IMR-90 (cell line): ENCODE measurements at regions not wholly inside any gene's neighbourhood (a gene's known extent, or its start where the extent isn't known, plus 50 kb on each side); places are given as distances from the start of the nearest gene placed in this dataset.

Experiments used
- ATAC-seq: fragments of 200-7000 bp; cut with Tn5 transposase; 2 replicates; pipeline ENCODE4 v1.9.1; 2020; ENCODE audit warnings: low read depth, mild to moderate bottlenecking, moderate library complexity
- BruUV-seq: library from RNA; stranded (reverse); fragments of 400-500 nt; replicated peaks from 2 replicates; lab custom pipeline; 2021; lab: Mats Ljungman, UMichigan
- CTCF ChIA-PET: fragments of 300-600 bp; formaldehyde crosslinking; extraction: SDS; loops from one replicate; lab custom pipeline; 2021; ENCODE audit warnings: antibody characterized with exemption; lab: Yijun Ruan, JAX
- POLR2A ChIA-PET: fragments of 300-600 bp; sonication (Branson Sonifier 250); formaldehyde crosslinking; loops from one replicate; lab custom pipeline; 2022; ENCODE audit warnings: antibody characterized with exemption; ENCODE audit not compliant: unreplicated experiment; lab: Charles Lee
- DNase-seq: peaks from one replicate; pipeline ENCODE4 v3.0.0; 2013
- H2AFZ ChIP-seq: replicated peaks from 2 replicates; pipeline ENCODE3; 2013; ENCODE audit warnings: low read length, mild to moderate bottlenecking; ENCODE audit not compliant: poor library complexity
- H2AK5ac ChIP-seq: 2 replicates; pipeline ENCODE4 v1.6.1; 2013; ENCODE audit warnings: low read depth, low read length, inconsistent platforms
- H2AK9ac ChIP-seq: replicated peaks from 2 replicates; pipeline ENCODE3; 2013; ENCODE audit warnings: mild to moderate bottlenecking, low read depth, low read length, moderate library complexity; ENCODE audit not compliant: poor library complexity
- H2BK120ac ChIP-seq: 2 replicates; pipeline ENCODE4 v1.6.1; 2013; ENCODE audit warnings: low read depth, low read length, inconsistent platforms
- H2BK15ac ChIP-seq: 3 replicates; pipeline ENCODE4 v1.6.1; 2013; ENCODE audit warnings: low read depth, low read length, inconsistent platforms
- H2BK20ac ChIP-seq: 2 replicates; pipeline ENCODE4 v1.6.1; 2013; ENCODE audit warnings: low read depth, mild to moderate bottlenecking, inconsistent platforms, low read length, moderate library complexity
- H2BK5ac ChIP-seq: 2 replicates; pipeline ENCODE4 v1.6.1; 2013; ENCODE audit warnings: mild to moderate bottlenecking, low read depth, low read length, inconsistent platforms; ENCODE audit not compliant: poor library complexity, severe bottlenecking
- H3K14ac ChIP-seq: replicated peaks from 2 replicates; pipeline ENCODE4 v1.6.1; 2013; ENCODE audit warnings: low read depth, low read length, inconsistent platforms
- H3K18ac ChIP-seq: 2 replicates; pipeline ENCODE4 v1.6.1; 2013; ENCODE audit warnings: low read depth, low read length, control low read depth
- H3K23ac ChIP-seq: 2 replicates; pipeline ENCODE4 v1.6.1; 2013; ENCODE audit warnings: low read depth, low read length, inconsistent platforms
- H3K27ac ChIP-seq: 2 replicates; pipeline ENCODE4 v1.5.1; 2013; ENCODE audit warnings: mild to moderate bottlenecking, control low read depth, low read length; ENCODE audit not compliant: insufficient read depth
- H3K27me3 ChIP-seq: 2 replicates; pipeline ENCODE4 v1.6.1; 2013; ENCODE audit warnings: low read length; ENCODE audit not compliant: control insufficient read depth, insufficient read depth
- H3K36me3 ChIP-seq: 2 replicates; pipeline ENCODE4 v1.6.1; 2013; ENCODE audit warnings: low read length, mixed read lengths; ENCODE audit not compliant: control insufficient read depth, insufficient read depth
- H3K4ac ChIP-seq: 2 replicates; pipeline ENCODE4 v1.6.1; 2013; ENCODE audit warnings: low read depth, low read length, inconsistent platforms
- H3K4me1 ChIP-seq: 2 replicates; pipeline ENCODE4 v1.6.1; 2013; ENCODE audit warnings: low read length, mixed read lengths; ENCODE audit not compliant: control insufficient read depth, insufficient read depth
- H3K4me2 ChIP-seq: 2 replicates; pipeline ENCODE4 v1.6.1; 2013; ENCODE audit warnings: low read depth, mild to moderate bottlenecking, control low read depth, low read length, moderate library complexity
- H3K4me3 ChIP-seq: 2 replicates; pipeline ENCODE4 v1.5.1; 2013; ENCODE audit warnings: low read depth, mild to moderate bottlenecking, control low read depth, low read length, moderate library complexity; ENCODE audit not compliant: insufficient read depth
- H3K56ac ChIP-seq: 2 replicates; pipeline ENCODE4 v1.6.1; 2013; ENCODE audit warnings: low read length, inconsistent platforms; ENCODE audit not compliant: insufficient read depth; ENCODE audit errors: extremely low read depth
- H3K79me1 ChIP-seq, 2 experiments: 2 replicates each; pipeline ENCODE4 v1.6.1; 2013; ENCODE audit warnings: low read length in 2 of 2, inconsistent platforms in 1 of 2, low read depth in 1 of 2
- H3K9ac ChIP-seq: 2 replicates; pipeline ENCODE4 v1.6.1; 2013; ENCODE audit warnings: low read depth, low read length, control low read depth
- H3K9me1 ChIP-seq: 2 replicates; pipeline ENCODE4 v1.6.1; 2013; ENCODE audit warnings: low read length, inconsistent platforms; ENCODE audit not compliant: insufficient read depth
- H3K9me3 ChIP-seq: 2 replicates; pipeline ENCODE4 v1.6.1; 2013; ENCODE audit warnings: low read length; ENCODE audit not compliant: control insufficient read depth, insufficient read depth
- H4K20me1 ChIP-seq: 2 replicates; pipeline ENCODE4 v1.6.1; 2013; ENCODE audit warnings: low read length, inconsistent platforms; ENCODE audit not compliant: insufficient read depth
- H4K5ac ChIP-seq: 2 replicates; pipeline ENCODE4 v1.6.1; 2013; ENCODE audit warnings: mild to moderate bottlenecking, low read depth, low read length, control low read depth
- H4K8ac ChIP-seq, 2 experiments: 2 replicates each; pipeline ENCODE4 v1.6.1; 2013; ENCODE audit warnings: low read depth in 2 of 2, low read length in 2 of 2, control low read depth in 1 of 2, inconsistent platforms in 1 of 2
- H4K91ac ChIP-seq: 2 replicates; pipeline ENCODE4 v1.6.1; 2013; ENCODE audit warnings: low read depth, low read length, inconsistent platforms; ENCODE audit not compliant: insufficient read depth
- BHLHE40 ChIP-seq: fragments of 150-350 bp; IDR thresholded peaks from 2 replicates; pipeline ENCODE4 v1.6.1; 2016; ENCODE audit warnings: mild to moderate bottlenecking, low read depth, low read length
- MAZ ChIP-seq: IDR thresholded peaks from 2 replicates; pipeline ENCODE4 v1.6.1; 2012; ENCODE audit warnings: low read depth, mild to moderate bottlenecking, low read length, improper control_type of control experiment, moderate library complexity, borderline replicate concordance
- POLR2A ChIP-seq: IDR thresholded peaks from 2 replicates; pipeline ENCODE4 v1.6.1; 2012; ENCODE audit warnings: mild to moderate bottlenecking, low read depth, low read length
- WGBS, 2 experiments: methylation state at CpG; one replicate each; pipeline versions ENCODE4 v1.1.5 to v1.1.7; 2013; ENCODE audit warnings: missing lambda C conversion rate in 2 of 2; ENCODE audit not compliant: insufficient read length in 1 of 2; ENCODE audit errors: extremely low coverage in 2 of 2; 5-methylcytosine and 5-hydroxymethylcytosine counted together
- dilution Hi-C: fragments of 300-500 bp; cut with HindIII; formaldehyde crosslinking; loops from one replicate; pipeline ENCODE4 v1.14.3; 2018; ENCODE audit warnings: low sequenced_read_pairs; ENCODE audit not compliant: unreplicated experiment
- in situ Hi-C: fragments of 300-500 bp; cut with MboI; formaldehyde crosslinking; loops from 3 replicates; pipeline ENCODE4 v1.14.3; 2019; ENCODE audit warnings: low sequenced_read_pairs, inconsistent platforms, mixed read lengths
- intact Hi-C: fragments of 100-400 bp; cut with micrococcal nuclease; formaldehyde crosslinking; loops from 2 replicates; pipeline ENCODE4 v1.10.0; 2022
- TF ChIP-seq, protein P1 (sequence below): fragments of 150-350 bp; IDR thresholded peaks from 2 replicates; pipeline ENCODE4 v1.6.1; 2017; ENCODE audit warnings: mild to moderate bottlenecking, antibody characterized with exemption, low read length, low read depth
- TF ChIP-seq, protein P2 (sequence below): fragments of 150-350 bp; IDR thresholded peaks from 2 replicates; pipeline ENCODE4 v1.6.1; 2016; ENCODE audit warnings: low read depth, mild to moderate bottlenecking, low read length, moderate library complexity, borderline replicate concordance

- H3K9me3 ChIP-seq, result peaks cover 7% of the 10 kb centered on the region; the same call in 1 of the 2 replicates
- no peak overlapping the region for H2BK15ac ChIP-seq
- TF ChIP-seq MAZ (no peak), POLR2A (no peak), BHLHE40 (no peak)
- TF ChIP-seq, protein P1, sequence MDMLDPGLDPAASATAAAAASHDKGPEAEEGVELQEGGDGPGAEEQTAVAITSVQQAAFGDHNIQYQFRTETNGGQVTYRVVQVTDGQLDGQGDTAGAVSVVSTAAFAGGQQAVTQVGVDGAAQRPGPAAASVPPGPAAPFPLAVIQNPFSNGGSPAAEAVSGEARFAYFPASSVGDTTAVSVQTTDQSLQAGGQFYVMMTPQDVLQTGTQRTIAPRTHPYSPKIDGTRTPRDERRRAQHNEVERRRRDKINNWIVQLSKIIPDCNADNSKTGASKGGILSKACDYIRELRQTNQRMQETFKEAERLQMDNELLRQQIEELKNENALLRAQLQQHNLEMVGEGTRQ, result no peak
- TF ChIP-seq, protein P2, sequence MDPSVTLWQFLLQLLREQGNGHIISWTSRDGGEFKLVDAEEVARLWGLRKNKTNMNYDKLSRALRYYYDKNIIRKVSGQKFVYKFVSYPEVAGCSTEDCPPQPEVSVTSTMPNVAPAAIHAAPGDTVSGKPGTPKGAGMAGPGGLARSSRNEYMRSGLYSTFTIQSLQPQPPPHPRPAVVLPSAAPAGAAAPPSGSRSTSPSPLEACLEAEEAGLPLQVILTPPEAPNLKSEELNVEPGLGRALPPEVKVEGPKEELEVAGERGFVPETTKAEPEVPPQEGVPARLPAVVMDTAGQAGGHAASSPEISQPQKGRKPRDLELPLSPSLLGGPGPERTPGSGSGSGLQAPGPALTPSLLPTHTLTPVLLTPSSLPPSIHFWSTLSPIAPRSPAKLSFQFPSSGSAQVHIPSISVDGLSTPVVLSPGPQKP, result no peak
- no peaks in the 10 kb centered on the region for H3K79me1 ChIP-seq
- no peak overlapping the region for H4K8ac ChIP-seq
- intact Hi-C loops, result no loop called here
- H3K9me1 ChIP-seq, result no peaks in the 10 kb centered on the region
- no peak overlapping the region for H3K18ac ChIP-seq
- no peaks in the 10 kb centered on the region for H3K27me3 ChIP-seq
- no peak overlapping the region for H2BK5ac ChIP-seq
- dilution Hi-C loops, result no loop called here
- CTCF ChIA-PET, result no interaction called here
- H4K5ac ChIP-seq, result no peak overlapping the region
- H2AFZ ChIP-seq, result no peak overlapping the region
- H4K20me1 ChIP-seq, result no peaks in the 10 kb centered on the region
- no peaks in the 10 kb centered on the region for H3K36me3 ChIP-seq
- no CpG with 5 or more reads among the region's 4 CpGs for WGBS, 2 experiments
- H3K23ac ChIP-seq, result no peak overlapping the region
- no TSS peak for BruUV-seq
- no peak overlapping the region for H2AK5ac ChIP-seq
- POLR2A ChIA-PET, result no interaction called here
- H4K91ac ChIP-seq, result no peak overlapping the region
- no peak overlapping the region for H3K14ac ChIP-seq
- no peak overlapping the region for H2BK120ac ChIP-seq
- no peak overlapping the region for H3K9ac ChIP-seq
- H3K27ac ChIP-seq, result no peak overlapping the region
- H2AK9ac ChIP-seq, result no peak overlapping the region
- no peak overlapping the region for H3K4ac ChIP-seq
- no peak overlapping the region for H3K56ac ChIP-seq
- DNase-seq (no peak), ATAC-seq (no peak)
- H3K4me3 ChIP-seq, result no peak overlapping the region
- no peak overlapping the region for H2BK20ac ChIP-seq
- H3K4me1 ChIP-seq, result no peaks in the 10 kb centered on the region
- in situ Hi-C loops, result no loop called here
- no peak overlapping the region for H3K4me2 ChIP-seq
These were observed 124.8 kb upstream of the CTNNA2 start for GRCh38 chr2:79388024-79388423.
